ENCODE measurements at regions not wholly inside any gene's neighbourhood (a gene's known extent, or its start where the extent isn't known, plus 50 kb on each side); places are given as distances from the start of the nearest gene placed in this dataset.

GRCh38 chr7:25861601-25862260 lies 290.3 kb upstream of the NFE2L3 start:
- in situ Hi-C loops (cut with MboI; ENCODE audit: low sequenced_read_pairs, unreplicated experiment): loop anchor here (10.0 to 25.0 kb wide), 2 partner anchors 599 to 1303 kb away; partner anchors contain the start of gene HOXA9
- no peak for TF ChIP-seq CTCF (IDR thresholded peaks at IDR 0.05; ENCODE audit: borderline replicate concordance, control extremely low read depth, extremely low read depth, insufficient read depth, missing control alignments)
- no peak for DNase-seq (ENCODE audit: low spot score)

GRCh38 chr7:25862261-25863004 lies 289.6 kb upstream of the NFE2L3 start:
- in situ Hi-C loops (cut with MboI; ENCODE audit: low sequenced_read_pairs, unreplicated experiment): loop anchor here (10.0 to 25.0 kb wide), 2 partner anchors 600 to 1302 kb away; partner anchors contain the start of gene HOXA9
- peak; percentile 92 for DNase-seq (ENCODE audit: low spot score)
- TF ChIP-seq CTCF (IDR thresholded peaks at IDR 0.05; ENCODE audit: borderline replicate concordance, control extremely low read depth, extremely low read depth, insufficient read depth, missing control alignments): no peak

- TF ChIP-seq CTCF (IDR thresholded peaks at IDR 0.05; ENCODE audit: borderline replicate concordance, control extremely low read depth, extremely low read depth, insufficient read depth, missing control alignments): no peak
- in situ Hi-C loops (cut with MboI; ENCODE audit: low sequenced_read_pairs, unreplicated experiment): loop anchor here (10.0 to 25.0 kb wide), 2 partner anchors 601 to 1302 kb away; partner anchors contain the start of gene HOXA9
- DNase-seq (ENCODE audit: low spot score): no peak
Observed at GRCh38 chr7:25863005-25863728, 288.8 kb upstream of the NFE2L3 start.

GRCh38 chr7:25863729-25864110 lies 288.3 kb upstream of the NFE2L3 start:
- no peak for TF ChIP-seq CTCF (IDR thresholded peaks at IDR 0.05; ENCODE audit: borderline replicate concordance, control extremely low read depth, extremely low read depth, insufficient read depth, missing control alignments)
- no peak for DNase-seq (ENCODE audit: low spot score)
- in situ Hi-C loops (cut with MboI; ENCODE audit: low sequenced_read_pairs, unreplicated experiment): loop anchor here (10.0 to 25.0 kb wide), 2 partner anchors 601 to 1301 kb away; partner anchors contain the start of gene HOXA9

- TF ChIP-seq CTCF (IDR thresholded peaks at IDR 0.05; ENCODE audit: borderline replicate concordance, control extremely low read depth, extremely low read depth, insufficient read depth, missing control alignments): no peak
- DNase-seq (ENCODE audit: low spot score): no peak
- in situ Hi-C loops (cut with MboI; ENCODE audit: low sequenced_read_pairs, unreplicated experiment): loop anchor here (10.0 to 25.0 kb wide), 2 partner anchors 602 to 1300 kb away; partner anchors contain the start of gene HOXA9
Observed at GRCh38 chr7:25864511-25864910, 287.5 kb upstream of the NFE2L3 start.
